Stimulated activated CD8-positive, alpha-beta memory T cell treated with anti-CD3 and anti-CD28 coated beads, Interleukin-7, amount 100 ng/mL, for 24 hours (primary cell): ENCODE measurements at regions not wholly inside any gene's neighbourhood (a gene's known extent, or its start where the extent isn't known, plus 50 kb on each side); places are given as distances from the start of the nearest gene placed in this dataset.
"Not testable (repeated sequence)": the region's sequence is repeated elsewhere in the genome, so short reads cannot be mapped to it uniquely, and the experiment has no call there.

Source experiments
- DNase-seq: peaks from one replicate; pipeline ENCODE4 v3.0.0-alpha.2; 2020; ENCODE audit warnings: low read depth

GRCh38 chr5:105688227-105688792 lies 1982.4 kb downstream of the EFNA5 start:
- no peak for DNase-seq

- DNase-seq: no peak
Observed at GRCh38 chr5:105687493-105687892, 1983.2 kb downstream of the EFNA5 start.

GRCh38 chr5:105685884-105686283 lies 1984.9 kb downstream of the EFNA5 start:
- DNase-seq: no peak

- DNase-seq: no peak
Observed at GRCh38 chr5:105684799-105685198, 1985.9 kb downstream of the EFNA5 start.

- DNase-seq: no peak
Observed at GRCh38 chr5:105680858-105681475, 1989.8 kb downstream of the EFNA5 start.

- DNase-seq: no peak
Observed at GRCh38 chr5:105677291-105677690, 1993.4 kb downstream of the EFNA5 start.

- DNase-seq: no peak
Observed at GRCh38 chr5:105670596-105670995, 2000.1 kb downstream of the EFNA5 start.

- DNase-seq: no peak
Observed at GRCh38 chr5:105663671-105664070, 2007.1 kb downstream of the EFNA5 start.

- DNase-seq: no peak
Observed at GRCh38 chr5:105659396-105659795, 2011.3 kb downstream of the EFNA5 start.

- no peak for DNase-seq
Observed at GRCh38 chr5:105640328-105640727, 2030.4 kb downstream of the EFNA5 start.

GRCh38 chr5:105639511-105639910 lies 2031.2 kb downstream of the EFNA5 start:
- no peak for DNase-seq

GRCh38 chr5:105639068-105639467 lies 2031.7 kb downstream of the EFNA5 start:
- no peak for DNase-seq

- DNase-seq: no peak
Observed at GRCh38 chr5:105638437-105638836, 2032.3 kb downstream of the EFNA5 start.

- no peak for DNase-seq
Observed at GRCh38 chr5:105632043-105632442, 2038.7 kb downstream of the EFNA5 start.

- DNase-seq: no peak
Observed at GRCh38 chr5:105630803-105631202, 2039.9 kb downstream of the EFNA5 start.

GRCh38 chr5:105619725-105620124 lies 2051.0 kb downstream of the EFNA5 start:
- no peak for DNase-seq

GRCh38 chr5:105617436-105618215 lies 2053.1 kb downstream of the EFNA5 start:
- DNase-seq: no peak

GRCh38 chr5:105616599-105616998 lies 2054.0 kb upstream of the NUDT12 start:
- DNase-seq: no peak

- DNase-seq: not testable (repeated sequence)
Observed at GRCh38 chr5:105602406-105602805, 2039.8 kb upstream of the NUDT12 start.

GRCh38 chr5:105593011-105593760 lies 2030.6 kb upstream of the NUDT12 start:
- no peak for DNase-seq

- no peak for DNase-seq
Observed at GRCh38 chr5:105587963-105588662, 2025.5 kb upstream of the NUDT12 start.
